DOHH2 (cell line): ENCODE measurements at regions not wholly inside any gene's neighbourhood (a gene's known extent, or its start where the extent isn't known, plus 50 kb on each side); places are given as distances from the start of the nearest gene placed in this dataset.

ENCODE experiments used
- EZH2phosphoT487 ChIP-seq: fragments of 200-600 bp; sonication (generic); IDR thresholded peaks from 2 replicates; pipeline ENCODE4 v1.6.1; 2017; ENCODE audit warnings: borderline replicate concordance, mild to moderate bottlenecking, antibody characterized with exemption, low read length, moderate library complexity, mixed read lengths
- TF ChIP-seq, protein P1 (sequence below): fragments of 200-600 bp; sonication (generic); IDR thresholded peaks from one replicate; pipeline ENCODE4 v1.5.1; 2014; ENCODE audit warnings: antibody characterized with exemption, mild to moderate bottlenecking, low read depth, low read length; ENCODE audit not compliant: poor library complexity, severe bottlenecking

DNA sequence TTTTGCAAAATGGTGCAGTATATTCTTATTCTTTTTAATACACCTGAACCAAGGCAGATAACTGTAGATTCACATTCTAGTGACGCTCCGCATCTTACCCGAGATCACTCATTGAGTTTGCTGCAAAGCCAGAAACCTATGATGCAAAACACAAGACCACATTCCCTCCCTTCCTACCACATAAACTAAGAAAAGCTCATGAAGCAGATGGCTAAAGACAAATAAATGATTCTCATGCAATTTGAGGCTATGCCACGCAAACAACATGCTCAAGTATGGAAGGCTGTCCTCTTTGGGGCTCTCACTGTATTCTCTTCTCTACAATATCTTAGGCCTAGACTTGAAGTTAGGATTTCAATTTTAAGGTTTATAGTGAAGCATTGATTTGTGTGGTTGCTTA is 95.0 kb upstream of the BMPER start:
- TF ChIP-seq, protein P1, sequence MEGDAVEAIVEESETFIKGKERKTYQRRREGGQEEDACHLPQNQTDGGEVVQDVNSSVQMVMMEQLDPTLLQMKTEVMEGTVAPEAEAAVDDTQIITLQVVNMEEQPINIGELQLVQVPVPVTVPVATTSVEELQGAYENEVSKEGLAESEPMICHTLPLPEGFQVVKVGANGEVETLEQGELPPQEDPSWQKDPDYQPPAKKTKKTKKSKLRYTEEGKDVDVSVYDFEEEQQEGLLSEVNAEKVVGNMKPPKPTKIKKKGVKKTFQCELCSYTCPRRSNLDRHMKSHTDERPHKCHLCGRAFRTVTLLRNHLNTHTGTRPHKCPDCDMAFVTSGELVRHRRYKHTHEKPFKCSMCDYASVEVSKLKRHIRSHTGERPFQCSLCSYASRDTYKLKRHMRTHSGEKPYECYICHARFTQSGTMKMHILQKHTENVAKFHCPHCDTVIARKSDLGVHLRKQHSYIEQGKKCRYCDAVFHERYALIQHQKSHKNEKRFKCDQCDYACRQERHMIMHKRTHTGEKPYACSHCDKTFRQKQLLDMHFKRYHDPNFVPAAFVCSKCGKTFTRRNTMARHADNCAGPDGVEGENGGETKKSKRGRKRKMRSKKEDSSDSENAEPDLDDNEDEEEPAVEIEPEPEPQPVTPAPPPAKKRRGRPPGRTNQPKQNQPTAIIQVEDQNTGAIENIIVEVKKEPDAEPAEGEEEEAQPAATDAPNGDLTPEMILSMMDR, result no peak
- TF ChIP-seq EZH2phosphoT487, result no peak
